Uterus (tissue), 3 donors: ENCODE measurements at regions not wholly inside any gene's neighbourhood (a gene's known extent, or its start where the extent isn't known, plus 50 kb on each side); places are given as distances from the start of the nearest gene placed in this dataset.
"Not testable (repeated sequence)": the region's sequence is repeated elsewhere in the genome, so short reads cannot be mapped to it uniquely, and the experiment has no call there.

Source experiments
- DNase-seq, 2 donors: peaks; one replicate each; pipeline ENCODE4 v3.0.0-alpha.2; 2019 to 2020
- H3K27ac ChIP-seq, 2 donors: fragments of 200-600 bp; sonication (generic); 1 replicate in 1 of 2; 2 replicates in 1 of 2; pipeline ENCODE4 v1.5.1; 2016 to 2018
- H3K27me3 ChIP-seq, 2 donors: fragments of 200-600 bp; sonication (generic); one replicate each; pipeline ENCODE4 v1.5.1; 2018 to 2019; ENCODE audit warnings: control low read depth in 1 of 2
- H3K36me3 ChIP-seq, 2 donors: fragments of 200-600 bp; sonication (generic); one replicate each; pipeline ENCODE4 v1.5.1; 2019; ENCODE audit warnings: control low read depth in 1 of 2
- H3K4me1 ChIP-seq, 2 donors: fragments of 200-600 bp; sonication (generic); one replicate each; pipeline ENCODE4 v1.5.1; 2018 to 2019; ENCODE audit warnings: control low read depth in 1 of 2
- H3K4me3 ChIP-seq, 2 donors: fragments of 200-600 bp; sonication (generic); 1 replicate in 1 of 2; 2 replicates in 1 of 2; pipeline ENCODE4 v1.5.1; 2018 to 2019; ENCODE audit warnings: mild to moderate bottlenecking in 1 of 2
- H3K9me3 ChIP-seq, 2 donors: fragments of 200-600 bp; sonication (generic); one replicate each; pipeline ENCODE4 v1.5.1; 2019; ENCODE audit warnings: control low read depth in 1 of 2
- CTCF ChIP-seq, 4 experiments: fragments of 200-600 bp in 2 of 4; fragments of 450-650 bp in 2 of 4; sonication (generic) in 2 of 4; IDR thresholded peaks; one replicate each; pipeline ENCODE4 v1.5.1; 2016 to 2019; ENCODE audit warnings: antibody characterized with exemption in 4 of 4, mild to moderate bottlenecking in 2 of 4, moderate library complexity in 1 of 4
- POLR2A ChIP-seq, 2 donors: fragments of 450-650 bp; IDR thresholded peaks; one replicate each; pipeline ENCODE4 v1.6.1; 2016; ENCODE audit warnings: antibody characterized with exemption in 2 of 2, mild to moderate bottlenecking in 1 of 2, moderate library complexity in 1 of 2
- intact Hi-C: fragments of 100-400 bp; cut with DNase I; formaldehyde crosslinking; loops from one replicate; pipeline ENCODE4 v1.15.1; 2023; ENCODE audit warnings: low total_unique reads
- donor health status: DM: yes; HTN: yes; CAD: no.

GRCh38 chr9:96056226-96056625 lies 180.7 kb downstream of the ERCC6L2 start:
- intact Hi-C loops: no loop called here
- Histone ChIP-seq H3K27me3 (no peaks in the 10 kb centered on the region), H3K27ac (no peak overlapping the region), H3K4me1 (no peaks in the 10 kb centered on the region), H3K9me3 (no peaks in the 10 kb centered on the region), H3K4me3 (no peak overlapping the region), H3K36me3 (no peaks in the 10 kb centered on the region)
- TF ChIP-seq POLR2A (IDR thresholded peaks at IDR 0.05): no peak
- no peak for TF ChIP-seq CTCF (IDR thresholded peaks at IDR 0.05)
- DNase-seq: no peak

- H3K27ac ChIP-seq, H3K9me3 ChIP-seq, H3K4me3 ChIP-seq, DNase-seq, H3K36me3 ChIP-seq, H3K4me1 ChIP-seq, intact Hi-C loops, H3K27me3 ChIP-seq: not testable (repeated sequence)
These were observed 178.8 kb downstream of the ERCC6L2 start for GRCh38 chr9:96054248-96054647.

- TF ChIP-seq POLR2A (IDR thresholded peaks at IDR 0.05) (no peak), CTCF (IDR thresholded peaks at IDR 0.05) (no peak)
- H3K27me3 ChIP-seq: no peaks in the 10 kb centered on the region
- no peak overlapping the region for H3K4me3 ChIP-seq
- intact Hi-C loops: no loop called here
- no peak for DNase-seq
- H3K4me1 ChIP-seq: no peaks in the 10 kb centered on the region
- H3K36me3 ChIP-seq: no peaks in the 10 kb centered on the region
- no peaks in the 10 kb centered on the region for H3K9me3 ChIP-seq
- H3K27ac ChIP-seq: no peak overlapping the region
These were observed 177.2 kb downstream of the ERCC6L2 start for GRCh38 chr9:96052686-96053085.

GRCh38 chr9:96051423-96051822 lies 175.9 kb downstream of the ERCC6L2 start:
- no peaks in the 10 kb centered on the region for H3K36me3 ChIP-seq
- no peak overlapping the region for H3K4me3 ChIP-seq
- TF ChIP-seq CTCF (IDR thresholded peaks at IDR 0.05) (no peak), POLR2A (IDR thresholded peaks at IDR 0.05) (no peak)
- no peaks in the 10 kb centered on the region for H3K27me3 ChIP-seq
- H3K4me1 ChIP-seq: no peaks in the 10 kb centered on the region
- intact Hi-C loops: no loop called here
- DNase-seq: no peak
- no peak overlapping the region for H3K27ac ChIP-seq
- H3K9me3 ChIP-seq: no peaks in the 10 kb centered on the region

GRCh38 chr9:96050861-96051155 lies 175.3 kb downstream of the ERCC6L2 start:
- H3K4me1 ChIP-seq: no peaks in the 10 kb centered on the region
- no peak overlapping the region for H3K4me3 ChIP-seq
- H3K9me3 ChIP-seq: no peaks in the 10 kb centered on the region
- no peaks in the 10 kb centered on the region for H3K27me3 ChIP-seq
- intact Hi-C loops: no loop called here
- no peaks in the 10 kb centered on the region for H3K36me3 ChIP-seq
- H3K27ac ChIP-seq: no peak overlapping the region
- TF ChIP-seq POLR2A (IDR thresholded peaks at IDR 0.05) (no peak), CTCF (IDR thresholded peaks at IDR 0.05) (no peak)
- DNase-seq: no peak

GRCh38 chr9:96050048-96050860 lies 174.8 kb downstream of the ERCC6L2 start:
- Histone ChIP-seq H3K4me1 (no peaks in the 10 kb centered on the region), H3K27ac (no peak overlapping the region), H3K9me3 (no peaks in the 10 kb centered on the region), H3K36me3 (no peaks in the 10 kb centered on the region), H3K4me3 (no peak overlapping the region), H3K27me3 (no peaks in the 10 kb centered on the region)
- no peak for TF ChIP-seq POLR2A (IDR thresholded peaks at IDR 0.05)
- no peak for TF ChIP-seq CTCF (IDR thresholded peaks at IDR 0.05)
- DNase-seq: no peak
- intact Hi-C loops: no loop called here
